DND-41 (cell line): ENCODE measurements at regions not wholly inside any gene's neighbourhood (a gene's known extent, or its start where the extent isn't known, plus 50 kb on each side); places are given as distances from the start of the nearest gene placed in this dataset.

ENCODE experiments used
- ATAC-seq: fragments of 200-7000 bp; cut with Tn5 transposase; 3 replicates; pipeline ENCODE4 v1.9.1; 2021; ENCODE audit warnings: low read depth; ENCODE audit not compliant: insufficient read depth
- DNase-seq: peaks from one replicate; pipeline ENCODE4 v3.0.0-alpha.2; 2020
- H2AFZ ChIP-seq: 2 replicates; pipeline ENCODE4 v1.6.0; 2012; ENCODE audit warnings: low read depth, low read length
- H3K27ac ChIP-seq: 2 replicates; pipeline ENCODE4 v1.5.1; 2012; ENCODE audit warnings: low read length, inconsistent platforms
- H3K27me3 ChIP-seq: fragments of 200-600 bp; sonication (generic); 2 replicates; pipeline ENCODE4 v1.6.0; 2012; ENCODE audit warnings: low read length, mild to moderate bottlenecking, inconsistent platforms; ENCODE audit not compliant: insufficient read depth, poor library complexity
- H3K36me3 ChIP-seq: 2 replicates; pipeline ENCODE4 v1.5.1; 2012; ENCODE audit warnings: low read length, inconsistent platforms; ENCODE audit not compliant: insufficient read depth
- H3K4me1 ChIP-seq: 2 replicates; pipeline ENCODE4 v1.5.1; 2012; ENCODE audit warnings: mild to moderate bottlenecking, low read length; ENCODE audit not compliant: insufficient read depth
- H3K4me2 ChIP-seq: 2 replicates; pipeline ENCODE4 v1.6.0; 2012; ENCODE audit warnings: mild to moderate bottlenecking, moderate library complexity, low read length, inconsistent platforms; ENCODE audit not compliant: insufficient read depth
- H3K4me3 ChIP-seq, 2 experiments: fragments of 200-600 bp in 1 of 2; shearing (Covaris generic) in 1 of 2; 2 replicates each; pipeline ENCODE4 v1.5.1; 2012 to 2016; ENCODE audit warnings: inconsistent platforms in 2 of 2, low read length in 2 of 2, mild to moderate bottlenecking in 2 of 2, low read depth in 1 of 2, moderate library complexity in 1 of 2
- H3K79me2 ChIP-seq: 2 replicates; pipeline ENCODE4 v1.6.0; 2012; ENCODE audit warnings: low read length, inconsistent platforms; ENCODE audit not compliant: insufficient read depth
- H3K9ac ChIP-seq: 2 replicates; pipeline ENCODE4 v1.6.0; 2012; ENCODE audit warnings: low read depth, mild to moderate bottlenecking, inconsistent platforms, low read length, moderate library complexity
- H3K9me3 ChIP-seq: 2 replicates; pipeline ENCODE4 v1.5.1; 2012; ENCODE audit warnings: low read length, moderate library complexity, mild to moderate bottlenecking, inconsistent platforms; ENCODE audit not compliant: insufficient read depth, severe bottlenecking
- H4K20me1 ChIP-seq: 2 replicates; pipeline ENCODE4 v1.6.0; 2012; ENCODE audit warnings: low read length; ENCODE audit not compliant: insufficient read depth
- CTCF ChIP-seq: IDR thresholded peaks from 2 replicates; pipeline ENCODE4 v1.5.1; 2012; ENCODE audit warnings: borderline replicate concordance, low read length, moderate library complexity, mild to moderate bottlenecking; ENCODE audit not compliant: poor library complexity, severe bottlenecking; ENCODE audit errors: extremely low read depth
- EZH2 ChIP-seq: IDR thresholded peaks from 3 replicates; pipeline ENCODE4 v1.6.1; 2012; ENCODE audit warnings: borderline replicate concordance, low read depth, mild to moderate bottlenecking, moderate library complexity, low read length, inconsistent platforms; ENCODE audit not compliant: severe bottlenecking

- Histone ChIP-seq H3K4me1 (peaks cover 5% of the 10 kb centered on the region), H3K27ac (no peak overlapping the region), H3K79me2 (no peaks in the 10 kb centered on the region), H3K9ac (no peak overlapping the region), H3K4me3 (no peak overlapping the region), H3K4me2 (no peak overlapping the region), H3K9me3 (no peaks in the 10 kb centered on the region), H2AFZ (no peak overlapping the region), H3K36me3 (no peaks in the 10 kb centered on the region), H3K27me3 (peaks cover 4% of the 10 kb centered on the region), H4K20me1 (no peaks in the 10 kb centered on the region)
- DNase-seq (no peak), ATAC-seq (no peak)
- peak; percentile 63 for TF ChIP-seq CTCF
- no peak for TF ChIP-seq EZH2
These were observed 52.1 kb downstream of the CYRIA start for GRCh38 chr2:16613539-16614011.

DNA sequence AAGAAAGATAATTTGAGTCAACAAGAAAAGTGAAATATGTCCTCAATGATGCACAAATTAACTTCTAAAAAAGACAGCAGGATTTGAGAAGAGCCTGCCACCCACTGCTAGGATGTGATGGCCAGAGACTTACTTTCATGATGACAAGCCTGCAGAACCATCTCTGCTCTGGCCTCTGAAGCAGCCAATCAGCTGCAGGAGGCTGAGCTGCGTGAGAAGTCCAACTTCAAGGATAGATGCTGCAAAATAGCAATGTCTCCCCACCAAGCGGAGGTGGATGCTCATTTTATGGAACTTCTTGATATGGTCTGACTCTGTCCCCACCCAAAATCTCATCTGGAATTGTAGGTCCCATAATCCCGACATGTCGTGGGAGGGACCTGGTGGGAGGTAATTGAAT, 53.1 kb downstream of the CYRIA start:
- no peak overlapping the region for H3K9ac ChIP-seq
- H2AFZ ChIP-seq = no peak overlapping the region
- peaks cover 7% of the 10 kb centered on the region for H3K4me1 ChIP-seq
- no peak overlapping the region for H3K4me3 ChIP-seq
- no peaks in the 10 kb centered on the region for H3K9me3 ChIP-seq
- TF ChIP-seq CTCF = no peak
- DNase-seq = no peak
- no peaks in the 10 kb centered on the region for H4K20me1 ChIP-seq
- no peak overlapping the region for H3K27ac ChIP-seq
- H3K79me2 ChIP-seq = no peaks in the 10 kb centered on the region
- no peaks in the 10 kb centered on the region for H3K36me3 ChIP-seq
- H3K4me2 ChIP-seq = no peak overlapping the region
- ATAC-seq = no peak
- peaks cover 4% of the 10 kb centered on the region for H3K27me3 ChIP-seq

DNA sequence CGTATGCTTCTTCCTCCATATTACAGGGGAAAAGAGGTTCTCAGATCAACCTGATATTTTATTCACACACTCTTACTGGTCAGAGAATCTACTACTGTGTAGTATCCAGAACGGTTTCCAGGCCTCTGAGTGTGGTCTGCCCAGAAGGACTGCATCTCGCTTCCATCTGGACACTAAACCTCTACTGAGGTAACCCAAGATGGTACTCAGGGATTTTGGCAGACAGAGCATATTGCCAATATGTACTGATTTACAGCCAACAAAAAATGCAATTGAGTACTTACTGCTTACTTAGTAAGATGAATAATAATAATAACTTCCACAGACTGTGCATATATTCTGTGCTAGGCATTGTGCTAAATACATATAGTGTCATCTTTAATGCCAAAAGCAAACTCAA, 55.8 kb downstream of the CYRIA start:
- H3K4me3 ChIP-seq = no peak overlapping the region

More for the DNA sequence above, 55.8 kb downstream of the CYRIA start:
- no peaks in the 10 kb centered on the region for H3K9me3 ChIP-seq
- H4K20me1 ChIP-seq = no peaks in the 10 kb centered on the region
- no peak overlapping the region for H3K9ac ChIP-seq
- TF ChIP-seq CTCF (no peak), EZH2 (no peak)
- DNase-seq = no peak
- no peak for ATAC-seq
- no peaks in the 10 kb centered on the region for H3K36me3 ChIP-seq
- H2AFZ ChIP-seq = no peak overlapping the region
- H3K27me3 ChIP-seq = peaks cover 4% of the 10 kb centered on the region
- H3K27ac ChIP-seq = no peak overlapping the region
- no peaks in the 10 kb centered on the region for H3K79me2 ChIP-seq
- H3K4me2 ChIP-seq = no peak overlapping the region
- H3K4me1 ChIP-seq = peaks cover 7% of the 10 kb centered on the region
